Neutrophil (primary cell): ENCODE measurements at regions not wholly inside any gene's neighbourhood (a gene's known extent, or its start where the extent isn't known, plus 50 kb on each side); places are given as distances from the start of the nearest gene placed in this dataset.

ENCODE experiments used
- H3K27ac ChIP-seq: fragments of 200-600 bp; sonication (generic); 2 replicates; pipeline ENCODE4 v1.5.1; 2016; ENCODE audit warnings: mild to moderate bottlenecking, moderate library complexity
- H3K27me3 ChIP-seq: fragments of 200-600 bp; sonication (generic); 2 replicates; pipeline ENCODE4 v1.6.0; 2016; ENCODE audit warnings: mild to moderate bottlenecking
- H3K36me3 ChIP-seq: fragments of 200-600 bp; sonication (generic); 2 replicates; pipeline ENCODE4 v1.5.1; 2017
- H3K4me1 ChIP-seq, 2 experiments: fragments of 200-600 bp in 1 of 2; sonication (generic) in 1 of 2; 1 replicate in 1 of 2; 2 replicates in 1 of 2; pipeline versions ENCODE4 v1.5.1 to v1.6.1; 2013 to 2016; ENCODE audit warnings: low read depth in 1 of 2, low read length in 1 of 2, mild to moderate bottlenecking in 1 of 2, moderate library complexity in 1 of 2; ENCODE audit not compliant: control insufficient read depth in 1 of 2, insufficient read depth in 1 of 2
- H3K4me3 ChIP-seq, 2 experiments: fragments of 200-600 bp in 1 of 2; sonication (generic) in 1 of 2; 1 replicate in 1 of 2; 2 replicates in 1 of 2; pipeline ENCODE4 v1.5.1; 2013 to 2016; ENCODE audit warnings: low read depth in 1 of 2, low read length in 1 of 2, mild to moderate bottlenecking in 1 of 2, moderate library complexity in 1 of 2
- H3K9me3 ChIP-seq: fragments of 200-600 bp; sonication (generic); 2 replicates; pipeline ENCODE4 v1.5.1; 2016
- TF ChIP-seq, protein P1 (sequence below): fragments of 200-600 bp; sonication (generic); IDR thresholded peaks from 2 replicates; pipeline ENCODE4 v1.5.1; 2016; ENCODE audit warnings: antibody characterized with exemption

DNA sequence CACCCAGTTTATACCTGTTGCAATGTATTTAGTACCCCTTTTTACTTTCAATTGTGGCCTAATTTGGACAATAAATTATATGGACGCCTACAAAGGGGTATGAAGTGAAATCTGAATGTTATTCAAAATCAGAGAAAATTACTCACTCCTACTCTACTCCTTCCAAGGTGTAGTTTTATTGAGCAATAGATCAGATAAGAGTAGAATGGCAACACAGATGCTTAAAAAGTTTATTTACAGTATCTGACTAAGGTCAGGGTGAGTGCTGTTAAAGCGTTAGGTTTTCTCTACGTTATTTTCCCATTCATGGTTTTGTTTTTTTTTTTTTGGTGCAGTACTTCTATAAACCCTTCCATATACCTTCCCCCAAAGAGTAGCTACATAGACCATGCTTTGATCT, 805.6 kb downstream of the KCNA4 start:
- no peaks in the 10 kb centered on the region for H3K4me1 ChIP-seq
- no peak overlapping the region for H3K27ac ChIP-seq
- H3K4me3 ChIP-seq: no peak overlapping the region
- no peaks in the 10 kb centered on the region for H3K36me3 ChIP-seq
- TF ChIP-seq, protein P1, sequence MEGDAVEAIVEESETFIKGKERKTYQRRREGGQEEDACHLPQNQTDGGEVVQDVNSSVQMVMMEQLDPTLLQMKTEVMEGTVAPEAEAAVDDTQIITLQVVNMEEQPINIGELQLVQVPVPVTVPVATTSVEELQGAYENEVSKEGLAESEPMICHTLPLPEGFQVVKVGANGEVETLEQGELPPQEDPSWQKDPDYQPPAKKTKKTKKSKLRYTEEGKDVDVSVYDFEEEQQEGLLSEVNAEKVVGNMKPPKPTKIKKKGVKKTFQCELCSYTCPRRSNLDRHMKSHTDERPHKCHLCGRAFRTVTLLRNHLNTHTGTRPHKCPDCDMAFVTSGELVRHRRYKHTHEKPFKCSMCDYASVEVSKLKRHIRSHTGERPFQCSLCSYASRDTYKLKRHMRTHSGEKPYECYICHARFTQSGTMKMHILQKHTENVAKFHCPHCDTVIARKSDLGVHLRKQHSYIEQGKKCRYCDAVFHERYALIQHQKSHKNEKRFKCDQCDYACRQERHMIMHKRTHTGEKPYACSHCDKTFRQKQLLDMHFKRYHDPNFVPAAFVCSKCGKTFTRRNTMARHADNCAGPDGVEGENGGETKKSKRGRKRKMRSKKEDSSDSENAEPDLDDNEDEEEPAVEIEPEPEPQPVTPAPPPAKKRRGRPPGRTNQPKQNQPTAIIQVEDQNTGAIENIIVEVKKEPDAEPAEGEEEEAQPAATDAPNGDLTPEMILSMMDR: no peak
- H3K9me3 ChIP-seq: no peaks in the 10 kb centered on the region
- no peaks in the 10 kb centered on the region for H3K27me3 ChIP-seq

DNA sequence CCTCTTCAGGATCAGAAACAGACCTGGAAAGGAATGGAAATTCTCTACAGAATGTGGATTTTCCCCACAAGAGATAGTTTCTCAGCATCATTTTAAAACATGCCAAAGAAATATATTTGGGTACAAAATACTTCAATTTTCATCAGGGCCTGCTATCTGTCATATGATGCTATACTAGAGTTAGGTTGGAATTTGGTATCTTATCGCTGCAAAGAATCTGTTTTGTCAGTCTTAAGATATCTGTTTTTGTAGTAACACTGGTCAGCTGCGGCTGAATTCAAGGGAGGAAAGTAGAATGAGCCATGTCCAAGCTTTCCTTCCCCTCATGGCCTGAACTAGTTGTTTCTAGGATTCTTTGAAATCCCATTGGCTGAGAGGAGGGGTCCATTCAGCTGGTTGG, 806.4 kb downstream of the KCNA4 start:
- Histone ChIP-seq H3K4me1 (no peaks in the 10 kb centered on the region), H3K36me3 (no peaks in the 10 kb centered on the region), H3K4me3 (no peak overlapping the region), H3K27me3 (no peaks in the 10 kb centered on the region), H3K9me3 (no peaks in the 10 kb centered on the region), H3K27ac (no peak overlapping the region)
- TF ChIP-seq, protein P1: no peak

DNA sequence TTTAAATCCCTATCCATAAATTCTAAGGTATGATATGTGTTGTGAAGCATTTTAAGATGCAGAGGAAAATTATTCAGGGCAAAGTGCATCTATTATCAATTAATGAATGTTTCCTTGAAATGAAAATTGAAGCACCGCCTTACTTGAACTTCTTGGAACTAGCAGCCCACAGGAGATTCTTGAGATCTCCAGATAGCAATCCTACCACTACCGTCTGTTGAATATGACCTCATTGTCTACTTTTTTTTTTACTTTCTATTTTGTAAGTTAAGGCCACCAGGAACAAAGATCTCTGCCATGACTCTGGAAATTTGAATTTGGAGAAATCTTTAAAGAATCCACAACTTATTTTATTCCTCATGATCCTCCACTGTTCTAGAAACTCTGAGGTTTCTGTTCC, 808.7 kb downstream of the KCNA4 start:
- Histone ChIP-seq H3K36me3 (no peaks in the 10 kb centered on the region), H3K9me3 (no peaks in the 10 kb centered on the region), H3K4me1 (no peaks in the 10 kb centered on the region), H3K4me3 (no peak overlapping the region), H3K27me3 (no peaks in the 10 kb centered on the region), H3K27ac (no peak overlapping the region)
- TF ChIP-seq, protein P1: no peak

DNA sequence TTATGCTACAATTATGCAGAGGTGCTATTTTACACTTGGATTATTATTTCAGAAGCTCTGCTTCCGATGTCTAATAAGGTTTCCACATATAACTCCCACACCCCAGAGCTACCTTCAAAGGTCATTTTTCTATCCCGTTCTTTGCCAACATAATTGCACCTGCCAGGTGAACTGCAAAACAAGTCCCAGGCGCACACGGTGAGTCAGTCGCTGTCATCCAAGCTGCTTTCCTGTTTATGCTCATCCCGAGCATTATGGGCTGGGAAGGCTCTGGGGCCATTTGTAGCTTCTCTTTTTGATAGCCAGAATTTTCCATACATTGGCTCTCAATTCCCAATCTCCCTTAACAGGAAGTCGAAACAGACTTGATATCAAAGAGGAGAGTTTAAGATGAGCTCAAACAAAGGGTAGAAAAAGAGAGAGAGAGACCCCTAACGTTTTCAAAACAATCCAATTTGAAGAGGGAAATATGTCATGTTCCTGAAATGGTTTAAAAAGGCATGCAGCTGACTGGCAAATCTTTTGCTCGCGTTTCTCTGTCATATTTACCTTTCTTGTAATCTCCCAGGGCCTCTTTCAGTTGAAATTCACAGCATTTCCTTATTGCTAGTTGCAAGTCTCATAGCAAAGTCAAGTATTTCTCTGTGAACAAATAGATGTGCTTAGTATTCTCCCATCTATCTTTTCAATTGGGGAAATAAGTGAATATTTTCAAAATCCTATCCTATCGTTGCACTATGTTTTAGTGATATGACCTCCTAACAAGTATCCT, 815.9 kb downstream of the KCNA4 start:
- Histone ChIP-seq H3K27me3 (no peaks in the 10 kb centered on the region), H3K9me3 (no peaks in the 10 kb centered on the region), H3K4me1 (no peaks in the 10 kb centered on the region), H3K36me3 (no peaks in the 10 kb centered on the region), H3K4me3 (no peak overlapping the region), H3K27ac (no peak overlapping the region)
- TF ChIP-seq, protein P1: no peak

DNA sequence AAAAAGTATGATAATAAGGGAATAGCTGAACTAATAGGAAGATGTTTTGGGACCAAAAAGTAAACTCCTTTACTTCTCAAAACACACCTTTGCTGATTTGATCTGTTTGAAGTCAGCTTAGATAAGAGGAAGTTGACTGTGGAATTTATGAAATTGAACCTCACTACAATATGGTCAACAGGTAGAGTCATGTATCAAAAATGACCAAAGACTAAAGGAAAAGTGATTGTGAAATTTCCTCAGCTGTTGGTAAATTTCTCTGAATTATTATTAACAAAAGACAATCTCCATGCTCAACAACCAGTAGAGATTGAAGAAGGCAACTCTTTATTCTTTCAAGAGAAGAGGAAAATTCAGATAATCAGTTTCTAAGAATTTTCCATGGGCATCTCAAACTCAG, 826.5 kb downstream of the KCNA4 start:
- TF ChIP-seq, protein P1: no peak
- Histone ChIP-seq H3K4me3 (no peak overlapping the region), H3K27ac (no peak overlapping the region), H3K9me3 (no peaks in the 10 kb centered on the region), H3K4me1 (no peaks in the 10 kb centered on the region), H3K27me3 (no peaks in the 10 kb centered on the region), H3K36me3 (no peaks in the 10 kb centered on the region)
